ENCODE measurements at regions not wholly inside any gene's neighbourhood (a gene's known extent, or its start where the extent isn't known, plus 50 kb on each side); places are given as distances from the start of the nearest gene placed in this dataset.

DNA sequence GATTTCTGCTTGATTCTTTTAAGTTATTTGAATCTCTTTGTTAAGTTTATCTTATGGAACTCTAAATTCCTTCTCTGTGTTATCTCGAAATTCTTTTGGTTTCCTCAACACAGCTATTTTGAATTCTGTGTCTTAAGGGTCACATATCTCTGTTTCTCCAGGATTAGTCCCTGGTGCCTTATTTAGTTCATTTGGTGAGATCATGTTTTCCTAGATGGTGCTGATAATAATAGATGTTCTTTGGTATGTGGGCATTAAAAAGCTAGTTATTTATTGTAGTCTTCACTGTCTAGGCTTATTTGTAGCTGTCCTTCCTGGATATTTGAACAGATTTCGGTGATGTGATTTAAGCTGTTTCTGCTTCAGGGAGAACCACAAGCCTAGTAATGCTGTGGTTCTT is 615.6 kb upstream of the NECTIN3 start:
- TF ChIP-seq, protein P1, sequence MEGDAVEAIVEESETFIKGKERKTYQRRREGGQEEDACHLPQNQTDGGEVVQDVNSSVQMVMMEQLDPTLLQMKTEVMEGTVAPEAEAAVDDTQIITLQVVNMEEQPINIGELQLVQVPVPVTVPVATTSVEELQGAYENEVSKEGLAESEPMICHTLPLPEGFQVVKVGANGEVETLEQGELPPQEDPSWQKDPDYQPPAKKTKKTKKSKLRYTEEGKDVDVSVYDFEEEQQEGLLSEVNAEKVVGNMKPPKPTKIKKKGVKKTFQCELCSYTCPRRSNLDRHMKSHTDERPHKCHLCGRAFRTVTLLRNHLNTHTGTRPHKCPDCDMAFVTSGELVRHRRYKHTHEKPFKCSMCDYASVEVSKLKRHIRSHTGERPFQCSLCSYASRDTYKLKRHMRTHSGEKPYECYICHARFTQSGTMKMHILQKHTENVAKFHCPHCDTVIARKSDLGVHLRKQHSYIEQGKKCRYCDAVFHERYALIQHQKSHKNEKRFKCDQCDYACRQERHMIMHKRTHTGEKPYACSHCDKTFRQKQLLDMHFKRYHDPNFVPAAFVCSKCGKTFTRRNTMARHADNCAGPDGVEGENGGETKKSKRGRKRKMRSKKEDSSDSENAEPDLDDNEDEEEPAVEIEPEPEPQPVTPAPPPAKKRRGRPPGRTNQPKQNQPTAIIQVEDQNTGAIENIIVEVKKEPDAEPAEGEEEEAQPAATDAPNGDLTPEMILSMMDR (conservative IDR thresholded peaks at IDR 0.05): no peak
- TF ChIP-seq ZFX (IDR thresholded peaks at IDR 0.05): no peak
